Cardiac fibroblast (primary cell): ENCODE measurements at regions not wholly inside any gene's neighbourhood (a gene's known extent, or its start where the extent isn't known, plus 50 kb on each side); places are given as distances from the start of the nearest gene placed in this dataset.

Source experiments
- DNase-seq, 2 donors: peaks; one replicate each; pipeline versions ENCODE4 v3.0.0 to v3.0.0-alpha.2; 2010; ENCODE audit warnings: low read depth in 2 of 2
- H3K4me3 ChIP-seq, 2 donors: replicated peaks in 1 of 2; 1 replicate in 1 of 2; 2 replicates in 1 of 2; pipeline ENCODE4 v1.5.1; 2011; ENCODE audit warnings: low read depth in 2 of 2, low read length in 2 of 2, mild to moderate bottlenecking in 2 of 2, moderate library complexity in 1 of 2
- TF ChIP-seq, protein P1 (sequence below): IDR thresholded peaks from one replicate; pipeline ENCODE4 v1.5.1; 2011; ENCODE audit warnings: low read depth, mild to moderate bottlenecking, low read length, inconsistent platforms

DNA sequence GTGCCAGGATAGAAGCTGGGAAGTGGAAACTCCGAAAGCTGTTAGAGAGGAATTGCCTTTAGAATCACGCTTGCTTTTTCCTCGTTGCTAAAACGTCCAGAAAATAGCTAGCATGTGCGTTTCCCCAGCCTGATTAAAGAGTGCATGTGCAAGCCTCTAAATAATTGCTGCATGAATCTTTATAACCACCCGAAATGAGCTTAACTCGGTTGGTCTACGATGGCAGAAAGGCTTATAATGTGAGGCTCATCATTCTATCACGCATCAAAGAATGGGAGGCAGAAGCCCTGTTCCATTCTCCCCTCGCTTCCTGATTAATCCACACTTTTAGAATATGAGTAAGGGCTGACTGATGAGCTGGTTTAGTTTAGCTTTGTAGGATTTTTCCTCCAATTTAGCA is 394.6 kb upstream of the WWC1 start:
- H3K4me3 ChIP-seq, result no peak overlapping the region
- TF ChIP-seq, protein P1, sequence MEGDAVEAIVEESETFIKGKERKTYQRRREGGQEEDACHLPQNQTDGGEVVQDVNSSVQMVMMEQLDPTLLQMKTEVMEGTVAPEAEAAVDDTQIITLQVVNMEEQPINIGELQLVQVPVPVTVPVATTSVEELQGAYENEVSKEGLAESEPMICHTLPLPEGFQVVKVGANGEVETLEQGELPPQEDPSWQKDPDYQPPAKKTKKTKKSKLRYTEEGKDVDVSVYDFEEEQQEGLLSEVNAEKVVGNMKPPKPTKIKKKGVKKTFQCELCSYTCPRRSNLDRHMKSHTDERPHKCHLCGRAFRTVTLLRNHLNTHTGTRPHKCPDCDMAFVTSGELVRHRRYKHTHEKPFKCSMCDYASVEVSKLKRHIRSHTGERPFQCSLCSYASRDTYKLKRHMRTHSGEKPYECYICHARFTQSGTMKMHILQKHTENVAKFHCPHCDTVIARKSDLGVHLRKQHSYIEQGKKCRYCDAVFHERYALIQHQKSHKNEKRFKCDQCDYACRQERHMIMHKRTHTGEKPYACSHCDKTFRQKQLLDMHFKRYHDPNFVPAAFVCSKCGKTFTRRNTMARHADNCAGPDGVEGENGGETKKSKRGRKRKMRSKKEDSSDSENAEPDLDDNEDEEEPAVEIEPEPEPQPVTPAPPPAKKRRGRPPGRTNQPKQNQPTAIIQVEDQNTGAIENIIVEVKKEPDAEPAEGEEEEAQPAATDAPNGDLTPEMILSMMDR, result no peak
- DNase-seq, result no peak

DNA sequence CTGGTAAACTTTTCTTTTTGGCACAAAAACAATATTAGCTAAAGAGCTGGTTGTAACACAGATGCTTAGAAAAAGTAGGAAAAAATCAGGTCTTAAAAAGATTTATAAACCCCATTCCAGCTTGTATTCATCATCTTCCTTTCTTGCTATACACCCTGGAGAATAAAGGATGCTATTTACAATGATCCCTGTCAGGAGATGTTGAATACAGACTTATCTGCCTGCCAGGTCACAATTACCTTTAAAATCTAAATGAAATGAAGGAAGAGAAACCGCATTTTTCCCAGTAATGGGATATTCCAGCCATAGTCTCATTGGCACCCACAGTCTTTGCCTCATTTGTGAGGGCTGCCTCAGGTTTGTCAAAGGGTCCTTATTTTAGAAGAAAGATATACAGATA is 394.1 kb upstream of the WWC1 start:
- no peak for DNase-seq
- H3K4me3 ChIP-seq, result no peak overlapping the region
- TF ChIP-seq, protein P1, result no peak

DNA sequence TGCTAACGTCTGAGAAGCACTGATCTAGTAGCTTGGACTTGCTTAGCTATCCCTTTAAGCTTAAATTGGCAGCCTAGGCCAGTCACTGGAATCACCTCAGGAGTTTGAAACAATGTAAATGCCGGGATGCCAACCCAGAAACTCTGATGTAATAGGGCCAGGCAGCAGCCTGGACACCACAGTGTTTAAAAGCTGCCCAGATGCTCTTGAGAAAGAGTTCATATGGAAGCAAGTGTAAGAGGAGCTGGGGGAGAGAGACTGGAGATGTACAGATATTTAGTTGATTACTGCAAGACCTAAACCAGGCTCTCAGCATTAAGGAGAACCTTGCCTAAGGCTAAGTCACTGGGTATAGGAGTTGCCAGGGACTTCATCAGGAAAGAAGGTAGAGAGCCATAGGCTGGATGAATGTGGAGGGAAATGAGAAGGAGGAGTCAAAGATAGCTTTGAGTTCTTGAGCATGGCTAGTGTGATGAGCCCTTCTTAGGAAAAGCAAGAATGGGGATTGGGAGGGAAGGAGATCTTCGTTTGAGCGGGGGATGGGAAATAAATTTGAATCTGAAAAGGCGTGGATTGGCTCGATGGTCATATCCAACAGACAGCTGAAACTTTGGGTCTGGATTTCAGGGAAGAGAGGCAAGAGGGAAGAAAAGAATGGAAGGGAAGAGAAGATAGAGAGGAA is 392.9 kb upstream of the WWC1 start:
- no peak overlapping the region for H3K4me3 ChIP-seq
- TF ChIP-seq, protein P1, result no peak
- DNase-seq, result peak in 1 of 2 donors; percentile 7

DNA sequence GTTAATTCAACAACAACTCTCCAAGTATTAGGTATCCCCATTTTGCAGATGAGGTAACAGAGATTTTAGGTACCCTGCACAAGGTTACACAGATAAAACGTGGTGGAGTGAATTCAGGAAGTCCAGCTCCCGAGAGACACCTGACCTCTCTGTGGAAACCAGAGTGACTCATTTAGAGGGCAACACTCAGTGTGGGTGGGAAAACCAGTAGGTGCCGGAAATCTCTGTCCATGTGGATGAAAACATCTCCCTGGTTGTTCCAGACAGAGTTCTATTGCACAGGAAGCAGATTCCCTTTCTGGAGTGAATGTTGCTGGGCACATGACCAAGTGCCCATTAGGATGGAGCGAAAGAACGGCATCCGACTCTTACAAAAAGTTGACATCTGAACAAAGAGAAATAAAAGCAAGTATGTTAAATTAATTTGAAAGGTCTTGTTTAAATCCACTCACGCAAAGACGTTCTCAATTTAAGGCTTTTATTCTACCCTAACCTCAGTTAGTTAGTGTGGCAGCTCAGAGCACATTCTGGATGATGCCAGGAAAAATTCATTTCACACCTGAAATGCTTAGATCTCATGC is 391.9 kb upstream of the WWC1 start:
- TF ChIP-seq, protein P1, result no peak
- H3K4me3 ChIP-seq, result no peak overlapping the region
- DNase-seq, result peak; percentile 37 to 50

DNA sequence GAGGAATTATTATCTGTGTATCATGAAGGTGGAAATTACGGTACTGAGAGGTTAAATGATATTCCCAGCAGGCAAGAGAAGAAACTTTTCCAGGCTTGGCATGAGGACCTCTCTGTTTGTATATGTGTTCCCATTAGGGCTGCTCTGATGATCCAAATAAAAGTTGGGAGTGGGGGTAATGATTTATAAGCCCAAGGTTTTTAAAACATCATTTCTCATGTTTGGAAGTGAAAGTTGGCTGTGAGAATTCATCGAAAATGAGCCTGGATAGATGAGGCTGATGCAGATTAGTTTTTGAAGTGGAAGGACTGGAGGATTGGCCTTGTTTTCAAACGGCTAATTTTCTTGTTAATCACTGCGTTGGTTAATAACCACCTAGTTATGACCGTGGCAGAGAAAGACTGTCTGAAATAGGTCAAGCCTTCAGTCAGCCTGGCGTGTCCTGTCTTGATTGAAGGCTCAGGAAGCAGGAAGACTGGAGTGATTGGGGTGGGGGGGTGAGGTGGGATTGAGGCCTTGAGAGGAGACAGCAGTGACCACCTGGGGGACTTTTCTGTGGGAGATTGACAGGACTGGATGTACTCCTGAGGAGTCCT is 391.0 kb upstream of the WWC1 start:
- TF ChIP-seq, protein P1, result no peak
- no peak overlapping the region for H3K4me3 ChIP-seq
- no peak for DNase-seq

DNA sequence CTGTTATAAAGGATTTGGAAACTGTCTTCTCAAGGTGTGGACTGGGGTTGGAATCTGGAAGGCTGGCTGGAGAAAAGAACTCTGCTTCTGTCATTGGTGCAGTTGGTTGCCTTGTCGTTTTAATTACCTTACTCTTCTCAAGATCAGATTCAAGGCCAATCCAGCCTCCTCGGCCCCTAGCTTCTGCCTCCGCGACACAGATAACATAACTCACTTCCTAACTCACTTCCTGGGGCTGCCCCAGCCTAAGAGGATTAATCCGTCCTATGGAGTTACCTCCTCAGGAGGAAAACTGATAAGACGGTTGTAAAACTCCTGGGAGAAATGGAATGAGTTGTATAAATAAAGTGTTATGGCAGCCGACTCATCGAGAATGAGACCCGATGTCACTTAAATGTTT is 389.1 kb upstream of the WWC1 start:
- TF ChIP-seq, protein P1, result no peak
- H3K4me3 ChIP-seq, result no peak overlapping the region
- DNase-seq, result no peak
